ENCODE measurements at regions not wholly inside any gene's neighbourhood (a gene's known extent, or its start where the extent isn't known, plus 50 kb on each side); places are given as distances from the start of the nearest gene placed in this dataset.

- no peak overlapping the region for H3K4me3 Mint-ChIP-seq
- no peak overlapping the region for H4K8ac ChIP-seq (replicated peaks; ENCODE audit: insufficient read length, low read depth, low read length)
- no peak overlapping the region for H3K4me2 ChIP-seq (ENCODE audit: insufficient read depth, insufficient read length, low read length)
- H3K14ac ChIP-seq (ENCODE audit: insufficient read depth, low read length), result no peak overlapping the region
- WGBS (ENCODE audit: extremely low coverage, insufficient read length, low lambda C conversion rate), result no CpG with 5 or more reads among the region's 3 CpGs
- H2BK120ac ChIP-seq (ENCODE audit: low read depth, low read length, poor library complexity, severe bottlenecking), result no peak overlapping the region
- no peak overlapping the region for H3K9ac ChIP-seq (ENCODE audit: extremely low read depth, insufficient read length, low read length)
- H3K9me3 ChIP-seq (ENCODE audit: control insufficient read depth, low read depth, low read length), result no peaks in the 10 kb centered on the region
- no peak overlapping the region for H3T11ph ChIP-seq (ENCODE audit: low read length)
- H2BK15ac ChIP-seq (ENCODE audit: low read depth, low read length), result no peak overlapping the region
- H3K36me3 Mint-ChIP-seq (ENCODE audit: insufficient read depth in 1 of 3, low read depth in 3 of 3), result peaks cover 0 to 5% (median under 1%) of the 10 kb centered on the region in 3 experiments; a peak in 6 of 7 replicates
- no peak overlapping the region for H4K91ac ChIP-seq (ENCODE audit: insufficient read length, low read depth, low read length)
- no peaks in the 10 kb centered on the region for H3K4me1 ChIP-seq (ENCODE audit: insufficient read depth, low read length)
- H3K4me1 Mint-ChIP-seq, result no peaks in the 10 kb centered on the region
- no peak overlapping the region for H2BK20ac ChIP-seq (ENCODE audit: low read depth, low read length, poor library complexity, severe bottlenecking)
- no peak for DNase-seq
- no peak overlapping the region for H3K56ac ChIP-seq (ENCODE audit: insufficient read length, low read depth, low read length)
- no peaks in the 10 kb centered on the region for H4K20me1 ChIP-seq (ENCODE audit: control insufficient read depth, insufficient read depth, insufficient read length)
- no peaks in the 10 kb centered on the region for H3K79me2 ChIP-seq (ENCODE audit: insufficient read depth, low read length)
- H3K18ac ChIP-seq (ENCODE audit: insufficient read length, low read depth, low read length), result no peak overlapping the region
- no peak overlapping the region for H3K23ac ChIP-seq (ENCODE audit: insufficient read length, low read depth, low read length)
- no peak overlapping the region for H3K4ac ChIP-seq (ENCODE audit: low read depth, low read length)
- H3K27ac ChIP-seq (ENCODE audit: insufficient read length, low read depth, low read length), result no peak overlapping the region
- no peaks in the 10 kb centered on the region for H3K27me3 Mint-ChIP-seq (ENCODE audit: low read depth)
- no peaks in the 10 kb centered on the region for H3K79me1 ChIP-seq (ENCODE audit: insufficient read depth, low read depth, low read length, poor library complexity, severe bottlenecking)
- H3K9me3 Mint-ChIP-seq, result peaks cover 0 to 5% of the 10 kb centered on the region in 2 experiments; a peak in 3 of 5 replicates
- no peak overlapping the region for H2BK12ac ChIP-seq (ENCODE audit: insufficient read length, low read depth, low read length)
- no peaks in the 10 kb centered on the region for H3K23me2 ChIP-seq (ENCODE audit: insufficient read length, low read depth, low read length, poor library complexity, severe bottlenecking)
- no peak overlapping the region for H2AFZ ChIP-seq (ENCODE audit: low read length)
- H3K27me3 ChIP-seq (ENCODE audit: insufficient read depth, low read length), result no peaks in the 10 kb centered on the region
- no peak overlapping the region for H3K27ac Mint-ChIP-seq
- no peak overlapping the region for H2BK5ac ChIP-seq (ENCODE audit: insufficient read length, low read length)
- H2AK5ac ChIP-seq (ENCODE audit: insufficient read length, low read length), result no peak overlapping the region
- TF ChIP-seq CTCF (conservative IDR thresholded peaks at IDR 0.05), result no peak
- no peak overlapping the region for H4K5ac ChIP-seq (ENCODE audit: insufficient read length, low read depth, low read length)
Measured at GRCh38 chr3:110066206-110066605, 728.9 kb upstream of the DPPA4 start.

All from H9 (cell line).